ENCODE measurements at regions not wholly inside any gene's neighbourhood (a gene's known extent, or its start where the extent isn't known, plus 50 kb on each side); places are given as distances from the start of the nearest gene placed in this dataset.

GRCh38 chr5:4100739-4101138 is 505.1 kb downstream of the IRX1 start:
- ChIA-PET POLR2A (no interaction called here), CTCF (no interaction called here)
- H3K27ac ChIP-seq (ENCODE audit: low read depth, low read length): no peak overlapping the region
- Mint-ChIP-seq H3K27me3 (no peaks in the 10 kb centered on the region), H3K27ac (no peak overlapping the region), H3K9me3 (peaks cover 0 to 7% (median 2%) of the 10 kb centered on the region in 11 donors), H3K4me3 (no peak overlapping the region), H3K4me1 (no peaks in the 10 kb centered on the region), H3K36me3 (no peaks in the 10 kb centered on the region)
- no peaks in the 10 kb centered on the region for H3K36me3 ChIP-seq (ENCODE audit: control insufficient read depth in 2 of 3, insufficient read depth in 3 of 3, low read length in 3 of 3)
- intact Hi-C loops (cut with micrococcal nuclease): no loop called here
- H3K4me3 ChIP-seq (ENCODE audit: low read length): no peak overlapping the region
- H3K9me3 ChIP-seq (ENCODE audit: control insufficient read depth in 2 of 3, low read length in 3 of 3): no peaks in the 10 kb centered on the region
- ATAC-seq: no peak
- H3K27me3 ChIP-seq (ENCODE audit: control insufficient read depth in 2 of 2, insufficient read depth in 2 of 2, low read length in 2 of 2): no peaks in the 10 kb centered on the region
- DNase-seq: no peak
- no peaks in the 10 kb centered on the region for H3K4me1 ChIP-seq (ENCODE audit: control insufficient read depth in 2 of 2, insufficient read depth in 2 of 2, low read length in 2 of 2)

- Mint-ChIP-seq H3K4me3 (no peak overlapping the region), H3K4me1 (no peaks in the 10 kb centered on the region), H3K36me3 (no peaks in the 10 kb centered on the region), H3K27me3 (no peaks in the 10 kb centered on the region), H3K9me3 (peaks cover 0 to 10% (median 0%) of the 10 kb centered on the region in 11 donors), H3K27ac (peak overlapping the region in 1 of 9 donors; percentile 7)
- CTCF ChIA-PET: no interaction called here
- Histone ChIP-seq H3K4me3 (ENCODE audit: low read length) (no peak overlapping the region), H3K4me1 (ENCODE audit: control insufficient read depth in 2 of 2, insufficient read depth in 2 of 2, low read length in 2 of 2) (no peaks in the 10 kb centered on the region), H3K36me3 (ENCODE audit: control insufficient read depth in 2 of 3, insufficient read depth in 3 of 3, low read length in 3 of 3) (no peaks in the 10 kb centered on the region), H3K27ac (ENCODE audit: low read depth, low read length) (no peak overlapping the region), H3K27me3 (ENCODE audit: control insufficient read depth in 2 of 2, insufficient read depth in 2 of 2, low read length in 2 of 2) (no peaks in the 10 kb centered on the region), H3K9me3 (ENCODE audit: control insufficient read depth in 2 of 3, low read length in 3 of 3) (no peaks in the 10 kb centered on the region)
- no peak for DNase-seq
- POLR2A ChIA-PET: no interaction called here
- intact Hi-C loops (cut with micrococcal nuclease): no loop called here
- ATAC-seq: no peak
These were observed 505.6 kb downstream of the IRX1 start for GRCh38 chr5:4101189-4101588.

- ChIA-PET CTCF (no interaction called here), POLR2A (no interaction called here)
- Mint-ChIP-seq H3K9me3 (peaks cover 0 to 10% (median 0%) of the 10 kb centered on the region in 11 donors), H3K27me3 (no peaks in the 10 kb centered on the region), H3K36me3 (no peaks in the 10 kb centered on the region), H3K27ac (no peak overlapping the region), H3K4me3 (no peak overlapping the region), H3K4me1 (no peaks in the 10 kb centered on the region)
- no peaks in the 10 kb centered on the region for H3K4me1 ChIP-seq (ENCODE audit: control insufficient read depth in 2 of 2, insufficient read depth in 2 of 2, low read length in 2 of 2)
- H3K36me3 ChIP-seq (ENCODE audit: control insufficient read depth in 2 of 3, insufficient read depth in 3 of 3, low read length in 3 of 3): no peaks in the 10 kb centered on the region
- ATAC-seq (no peak), DNase-seq (no peak)
- H3K27ac ChIP-seq (ENCODE audit: low read depth, low read length): no peak overlapping the region
- no peaks in the 10 kb centered on the region for H3K9me3 ChIP-seq (ENCODE audit: control insufficient read depth in 2 of 3, low read length in 3 of 3)
- no peak overlapping the region for H3K4me3 ChIP-seq (ENCODE audit: low read length)
- intact Hi-C loops (cut with micrococcal nuclease): no loop called here
- no peaks in the 10 kb centered on the region for H3K27me3 ChIP-seq (ENCODE audit: control insufficient read depth in 2 of 2, insufficient read depth in 2 of 2, low read length in 2 of 2)
These were observed 509.4 kb downstream of the IRX1 start for GRCh38 chr5:4104831-4105597.

- Histone ChIP-seq H3K27me3 (ENCODE audit: control insufficient read depth in 2 of 2, insufficient read depth in 2 of 2, low read length in 2 of 2) (no peaks in the 10 kb centered on the region), H3K4me1 (ENCODE audit: control insufficient read depth in 2 of 2, insufficient read depth in 2 of 2, low read length in 2 of 2) (no peaks in the 10 kb centered on the region), H3K27ac (ENCODE audit: low read depth, low read length) (no peak overlapping the region), H3K9me3 (ENCODE audit: control insufficient read depth in 2 of 3, low read length in 3 of 3) (no peaks in the 10 kb centered on the region), H3K36me3 (ENCODE audit: control insufficient read depth in 2 of 3, insufficient read depth in 3 of 3, low read length in 3 of 3) (no peaks in the 10 kb centered on the region), H3K4me3 (ENCODE audit: low read length) (no peak overlapping the region)
- H3K4me1 Mint-ChIP-seq: no peaks in the 10 kb centered on the region
- POLR2A ChIA-PET: no interaction called here
- H3K27me3 Mint-ChIP-seq: no peaks in the 10 kb centered on the region
- intact Hi-C loops (cut with micrococcal nuclease): no loop called here
- ATAC-seq: no peak
- H3K9me3 Mint-ChIP-seq: peaks cover 0 to 5% (median 0%) of the 10 kb centered on the region in 11 donors
- H3K4me3 Mint-ChIP-seq: no peak overlapping the region
- H3K36me3 Mint-ChIP-seq: no peaks in the 10 kb centered on the region
- DNase-seq: no peak
- no peak overlapping the region for H3K27ac Mint-ChIP-seq
- CTCF ChIA-PET: no interaction called here
These were observed 513.1 kb downstream of the IRX1 start for GRCh38 chr5:4108690-4109089.

GRCh38 chr5:4113426-4113825 is 517.8 kb downstream of the IRX1 start:
- intact Hi-C loops (cut with micrococcal nuclease): no loop called here
- ChIA-PET CTCF (no interaction called here), POLR2A (no interaction called here)
- H3K4me1 ChIP-seq (ENCODE audit: control insufficient read depth in 2 of 2, insufficient read depth in 2 of 2, low read length in 2 of 2): no peaks in the 10 kb centered on the region
- Mint-ChIP-seq H3K27me3 (no peaks in the 10 kb centered on the region), H3K27ac (no peak overlapping the region), H3K4me1 (no peaks in the 10 kb centered on the region), H3K9me3 (peaks cover 0 to 7% (median 0%) of the 10 kb centered on the region in 11 donors), H3K4me3 (no peak overlapping the region), H3K36me3 (no peaks in the 10 kb centered on the region)
- no peaks in the 10 kb centered on the region for H3K36me3 ChIP-seq (ENCODE audit: control insufficient read depth in 2 of 3, insufficient read depth in 3 of 3, low read length in 3 of 3)
- H3K4me3 ChIP-seq (ENCODE audit: low read length): no peak overlapping the region
- ATAC-seq (no peak), DNase-seq (no peak)
- H3K27ac ChIP-seq (ENCODE audit: low read depth, low read length): no peak overlapping the region
- no peaks in the 10 kb centered on the region for H3K9me3 ChIP-seq (ENCODE audit: control insufficient read depth in 2 of 3, low read length in 3 of 3)
- H3K27me3 ChIP-seq (ENCODE audit: control insufficient read depth in 2 of 2, insufficient read depth in 2 of 2, low read length in 2 of 2): no peaks in the 10 kb centered on the region

- Mint-ChIP-seq H3K9me3 (peaks cover 0 to 7% (median 0%) of the 10 kb centered on the region in 11 donors), H3K27me3 (no peaks in the 10 kb centered on the region), H3K4me1 (no peaks in the 10 kb centered on the region), H3K27ac (no peak overlapping the region), H3K4me3 (no peak overlapping the region), H3K36me3 (no peaks in the 10 kb centered on the region)
- Histone ChIP-seq H3K27ac (ENCODE audit: low read depth, low read length) (no peak overlapping the region), H3K4me3 (ENCODE audit: low read length) (no peak overlapping the region), H3K27me3 (ENCODE audit: control insufficient read depth in 2 of 2, insufficient read depth in 2 of 2, low read length in 2 of 2) (no peaks in the 10 kb centered on the region), H3K9me3 (ENCODE audit: control insufficient read depth in 2 of 3, low read length in 3 of 3) (no peaks in the 10 kb centered on the region), H3K4me1 (ENCODE audit: control insufficient read depth in 2 of 2, insufficient read depth in 2 of 2, low read length in 2 of 2) (no peaks in the 10 kb centered on the region), H3K36me3 (ENCODE audit: control insufficient read depth in 2 of 3, insufficient read depth in 3 of 3, low read length in 3 of 3) (no peaks in the 10 kb centered on the region)
- DNase-seq (no peak), ATAC-seq (no peak)
- ChIA-PET POLR2A (no interaction called here), CTCF (no interaction called here)
- intact Hi-C loops (cut with micrococcal nuclease): no loop called here
These were observed 518.3 kb downstream of the IRX1 start for GRCh38 chr5:4113905-4114304.

GRCh38 chr5:4114452-4114851 is 518.8 kb downstream of the IRX1 start:
- CTCF ChIA-PET: no interaction called here
- ATAC-seq (no peak), DNase-seq (no peak)
- Histone ChIP-seq H3K27me3 (ENCODE audit: control insufficient read depth in 2 of 2, insufficient read depth in 2 of 2, low read length in 2 of 2) (no peaks in the 10 kb centered on the region), H3K9me3 (ENCODE audit: control insufficient read depth in 2 of 3, low read length in 3 of 3) (no peaks in the 10 kb centered on the region), H3K4me3 (ENCODE audit: low read length) (no peak overlapping the region), H3K4me1 (ENCODE audit: control insufficient read depth in 2 of 2, insufficient read depth in 2 of 2, low read length in 2 of 2) (no peaks in the 10 kb centered on the region), H3K27ac (ENCODE audit: low read depth, low read length) (no peak overlapping the region), H3K36me3 (ENCODE audit: control insufficient read depth in 2 of 3, insufficient read depth in 3 of 3, low read length in 3 of 3) (no peaks in the 10 kb centered on the region)
- Mint-ChIP-seq H3K27ac (no peak overlapping the region), H3K36me3 (no peaks in the 10 kb centered on the region), H3K27me3 (no peaks in the 10 kb centered on the region), H3K9me3 (peaks cover 0 to 7% (median 0%) of the 10 kb centered on the region in 11 donors), H3K4me1 (no peaks in the 10 kb centered on the region), H3K4me3 (no peak overlapping the region)
- intact Hi-C loops (cut with micrococcal nuclease): no loop called here
- POLR2A ChIA-PET: no interaction called here
